NOMO-1 (cell line): ENCODE measurements at regions not wholly inside any gene's neighbourhood (a gene's known extent, or its start where the extent isn't known, plus 50 kb on each side); places are given as distances from the start of the nearest gene placed in this dataset.
"Not testable (repeated sequence)": the region's sequence is repeated elsewhere in the genome, so short reads cannot be mapped to it uniquely, and the experiment has no call there.

Experiments used
- DNase-seq, 2 experiments: peaks; one replicate each; lab custom pipeline; 2025; ENCODE audit not compliant: unreplicated experiment in 2 of 2; lab: John Stamatoyannopoulos, UW

DNA sequence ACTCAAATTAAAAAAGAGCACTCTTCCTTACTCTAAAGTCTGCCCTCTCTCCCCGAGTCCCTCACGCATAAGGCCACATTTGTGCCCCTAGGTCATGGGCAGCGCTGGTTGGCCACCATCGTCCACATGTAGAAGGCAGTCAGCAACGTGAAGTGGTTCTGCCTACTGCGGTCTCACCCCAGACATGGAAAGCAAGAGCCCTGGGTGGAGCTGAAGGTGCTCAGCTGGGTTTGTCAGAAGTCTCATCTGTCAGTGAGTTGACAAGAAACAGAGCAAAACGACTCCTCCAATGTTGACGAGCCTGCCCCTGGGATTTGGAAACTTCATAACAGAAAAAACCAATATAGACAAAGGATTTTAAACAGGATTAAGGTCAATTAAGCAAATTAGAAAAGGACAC, 192.3 kb upstream of the PRSS58 start:
- no peak for DNase-seq

DNA sequence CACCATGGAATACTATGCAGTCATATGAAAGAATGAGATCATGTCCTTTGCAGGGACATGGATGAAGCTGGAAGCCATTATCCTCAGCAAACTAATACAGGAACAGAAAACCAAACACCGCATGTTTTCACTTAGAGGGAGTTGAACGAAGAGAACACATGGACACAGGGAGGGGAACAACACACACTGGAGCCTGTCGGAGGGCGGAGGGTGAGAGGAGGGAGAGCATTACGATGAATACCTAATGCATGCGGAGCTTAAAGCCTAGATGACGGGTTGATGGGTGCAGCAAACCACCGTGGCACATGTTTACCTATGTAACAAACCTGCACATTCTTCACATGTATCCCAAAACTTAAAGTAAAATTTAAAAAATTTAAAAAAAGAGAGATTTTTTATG, 191.0 kb upstream of the PRSS58 start:
- not testable (repeated sequence) for DNase-seq

DNA sequence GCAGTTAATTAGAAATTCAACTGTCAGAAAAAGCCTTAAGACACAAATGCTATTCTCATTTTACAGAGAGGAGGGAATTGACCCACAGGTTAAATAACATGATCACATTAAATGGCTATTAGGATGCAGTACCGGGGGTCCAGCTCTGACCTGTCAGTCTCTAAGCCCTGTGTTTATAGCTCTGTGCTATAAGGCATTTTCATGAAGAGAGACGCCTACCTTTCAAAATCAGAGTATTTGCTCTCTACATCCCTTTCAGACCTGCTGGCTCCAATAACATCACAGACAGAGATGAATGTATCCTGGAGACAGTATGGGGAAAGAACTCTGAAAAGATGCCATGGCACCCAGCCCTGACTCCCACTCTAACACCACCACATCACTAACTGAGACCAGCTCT, 189.9 kb upstream of the PRSS58 start:
- no peak for DNase-seq

- no peak for DNase-seq
Measured at GRCh38 chr7:142445019-142445686, 187.3 kb upstream of the PRSS58 start.

GRCh38 chr7:142443216-142444010, 185.6 kb upstream of the PRSS58 start:
- peak; percentile 58 to 63 for DNase-seq

- no peak for DNase-seq
Measured at GRCh38 chr7:142442396-142442795, 184.5 kb upstream of the PRSS58 start.

DNA sequence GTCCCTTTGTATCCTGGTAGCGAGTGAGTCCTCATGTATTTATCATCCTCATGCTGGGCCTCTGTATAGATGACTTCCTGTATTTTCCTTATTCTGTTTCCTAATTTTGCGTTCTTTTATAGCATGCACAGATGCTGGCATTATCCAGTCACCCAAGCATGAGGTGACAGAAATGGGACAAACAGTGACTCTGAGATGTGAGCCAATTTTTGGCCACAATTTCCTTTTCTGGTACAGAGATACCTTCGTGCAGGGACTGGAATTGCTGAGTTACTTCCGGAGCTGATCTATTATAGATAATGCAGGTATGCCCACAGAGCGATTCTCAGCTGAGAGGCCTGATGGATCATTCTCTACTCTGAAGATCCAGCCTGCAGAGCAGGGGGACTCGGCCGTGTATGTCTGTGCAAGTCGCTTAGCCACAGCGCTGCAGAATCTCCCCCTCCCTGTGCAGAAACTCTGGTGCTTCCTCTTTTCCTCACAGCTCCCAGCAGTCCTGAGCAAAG, 183.1 kb upstream of the PRSS58 start:
- peak in 1 of 2 experiments; percentile 49 for DNase-seq

DNA sequence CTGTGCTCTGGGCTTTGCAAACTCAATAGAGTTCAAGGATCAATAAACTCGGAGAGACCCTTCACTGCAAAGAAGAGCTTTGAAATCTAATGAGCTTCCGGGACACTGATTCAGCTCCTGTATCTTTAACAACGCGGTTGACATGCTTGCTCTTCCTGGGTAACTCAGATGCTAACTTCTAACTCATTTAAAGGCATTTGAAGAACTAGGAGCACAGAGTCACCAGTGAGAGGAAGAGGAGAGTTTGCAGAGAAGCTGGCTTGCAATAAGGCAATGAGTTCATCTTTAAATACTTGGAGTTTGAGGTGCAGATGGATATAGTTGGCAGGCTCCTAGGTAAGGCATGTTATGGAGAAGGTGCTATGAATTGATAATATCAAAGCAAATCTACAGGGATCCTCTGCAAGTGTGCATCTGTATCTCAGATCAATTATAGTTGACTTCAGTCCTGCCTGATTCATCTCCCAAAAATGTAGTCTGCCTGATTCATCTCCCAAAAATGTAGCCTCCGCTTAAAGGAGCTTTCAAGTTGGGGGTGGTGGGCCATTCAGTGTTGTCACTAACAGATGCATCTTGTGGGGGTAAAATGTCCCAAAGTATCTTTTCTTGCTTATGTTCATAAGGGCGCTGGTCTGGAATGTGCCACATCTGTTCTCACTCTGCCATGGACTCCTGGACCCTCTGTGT, 182.5 kb upstream of the PRSS58 start:
- no peak for DNase-seq

DNA sequence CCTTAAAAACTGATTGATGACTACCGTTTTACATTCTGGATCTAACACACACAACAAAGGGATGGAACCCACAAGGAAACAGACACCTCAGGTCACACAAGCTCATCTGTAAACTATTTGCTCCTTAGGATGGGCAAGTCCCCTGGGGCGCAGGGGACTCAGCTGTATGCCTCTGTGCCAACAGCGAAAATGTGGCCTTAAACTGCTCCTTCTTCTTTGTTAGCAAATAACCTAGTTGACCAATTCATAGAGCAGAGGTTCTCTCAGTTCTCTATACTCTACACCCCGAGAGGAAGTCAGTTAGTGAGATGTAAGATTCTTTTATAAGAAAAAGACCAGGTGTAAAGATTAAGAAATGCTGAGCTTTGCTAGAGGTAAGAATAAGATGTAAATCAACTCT, 181.9 kb upstream of the PRSS58 start:
- peak; percentile 7 to 49 for DNase-seq

- DNase-seq, result no peak
Measured at GRCh38 chr7:142438923-142439515, 181.2 kb upstream of the PRSS58 start.

DNA sequence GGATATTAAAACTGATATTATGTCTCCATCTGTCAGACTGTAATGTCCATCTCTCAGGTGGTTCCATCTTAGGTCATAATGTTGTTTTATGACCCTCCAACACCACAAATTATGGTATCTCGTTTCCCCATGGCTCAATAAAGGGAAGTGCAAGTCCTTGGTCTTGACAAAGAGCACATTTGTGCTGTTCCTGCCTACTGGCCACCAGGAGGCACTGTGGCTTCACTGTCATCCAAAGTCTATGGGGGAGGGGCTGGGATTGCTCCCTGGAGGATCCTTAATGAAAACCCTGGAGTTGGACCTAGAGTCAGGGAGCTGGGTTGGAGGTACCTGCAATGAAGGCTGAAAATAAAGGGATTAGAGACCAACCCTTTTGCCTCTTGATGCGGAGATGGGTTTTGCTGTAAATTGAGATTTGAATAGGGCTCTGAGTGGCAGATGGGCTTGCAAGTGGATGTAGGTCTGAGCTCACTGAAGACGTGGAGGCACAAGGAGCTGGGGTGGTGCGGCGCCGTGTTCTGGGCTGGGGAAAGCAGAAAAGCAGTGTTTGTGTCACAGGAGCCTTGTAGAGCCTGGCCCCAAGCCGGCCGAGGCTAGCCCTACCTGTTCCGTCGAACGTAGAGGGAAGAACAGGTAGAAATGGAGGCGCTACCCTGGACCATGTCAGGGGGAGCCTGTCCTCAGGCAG, 180.5 kb upstream of the PRSS58 start:
- DNase-seq, result peak; percentile 72 to 75

DNA sequence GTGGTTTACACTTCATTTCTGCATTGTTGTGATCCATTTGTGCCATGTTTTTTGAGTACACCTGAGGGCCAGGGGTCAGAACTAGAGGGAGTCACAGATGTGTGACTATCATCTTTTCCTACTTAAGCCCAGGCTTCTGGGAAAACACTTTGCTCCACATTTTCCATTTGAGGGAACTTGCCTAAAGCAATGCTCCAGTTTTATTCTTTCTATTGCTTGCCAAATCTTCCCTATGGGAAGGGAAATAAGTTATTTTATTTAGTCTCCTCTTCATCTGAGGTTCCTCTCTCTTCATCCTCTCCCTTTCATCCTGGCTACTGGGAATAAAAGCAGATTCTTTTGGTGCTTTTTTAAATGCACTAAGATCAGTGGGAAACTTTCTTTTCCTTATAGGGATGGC, 179.9 kb upstream of the PRSS58 start:
- DNase-seq, result no peak

DNA sequence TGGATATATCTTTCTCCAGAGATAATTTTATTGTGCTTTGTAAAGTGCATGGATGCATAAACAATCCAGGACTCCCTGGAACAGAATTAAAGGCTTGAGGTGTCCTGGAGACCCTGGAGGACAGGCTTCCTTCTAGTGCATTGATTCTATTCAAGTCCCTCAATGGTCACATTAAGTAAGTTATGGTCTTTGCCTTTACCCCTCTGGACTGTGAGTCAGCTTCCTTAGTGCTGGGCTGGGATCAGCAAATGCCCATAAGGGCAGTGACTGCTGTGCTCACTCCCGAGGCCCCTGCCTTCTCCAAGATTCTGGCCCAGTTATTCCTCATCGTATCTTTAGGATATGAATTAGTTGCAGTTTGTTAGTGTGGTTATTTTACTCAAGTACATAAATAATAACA, 178.7 kb upstream of the PRSS58 start:
- no peak for DNase-seq

DNA sequence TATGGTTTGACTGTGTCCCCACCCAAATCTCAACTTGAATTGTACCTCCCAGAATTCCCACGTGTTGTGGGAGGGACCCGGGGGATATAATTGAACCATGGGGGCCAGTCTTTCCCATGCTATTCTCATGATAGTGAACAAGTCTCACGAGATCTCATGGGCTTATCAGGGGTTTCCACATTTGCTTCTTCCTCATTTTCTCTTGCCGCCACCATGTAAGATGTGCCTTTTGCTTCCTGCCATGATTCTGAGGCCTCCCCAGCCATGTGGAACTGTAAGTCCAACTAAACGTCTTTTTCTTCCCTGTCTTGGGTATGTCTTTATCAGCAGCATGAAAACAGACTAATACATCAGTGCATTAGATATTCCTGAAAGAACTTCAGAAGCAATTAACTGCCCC, 177.7 kb upstream of the PRSS58 start:
- not testable (repeated sequence) for DNase-seq

- DNase-seq, result no peak
Measured at GRCh38 chr7:142434666-142435167, 176.9 kb upstream of the PRSS58 start.

DNA sequence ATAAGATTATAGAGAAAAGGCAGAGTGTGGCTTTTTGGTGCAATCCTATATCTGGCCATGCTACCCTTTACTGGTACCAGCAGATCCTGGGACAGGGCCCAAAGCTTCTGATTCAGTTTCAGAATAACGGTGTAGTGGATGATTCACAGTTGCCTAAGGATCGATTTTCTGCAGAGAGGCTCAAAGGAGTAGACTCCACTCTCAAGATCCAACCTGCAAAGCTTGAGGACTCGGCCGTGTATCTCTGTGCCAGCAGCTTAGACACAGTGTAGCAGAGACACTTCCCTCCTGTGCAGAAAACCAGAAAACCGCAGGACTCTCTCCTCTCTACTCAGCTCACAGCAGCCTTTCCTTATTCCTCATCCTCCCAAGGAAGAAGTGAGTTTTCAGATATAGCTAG, 176.3 kb upstream of the PRSS58 start:
- not testable (repeated sequence) for DNase-seq

DNA sequence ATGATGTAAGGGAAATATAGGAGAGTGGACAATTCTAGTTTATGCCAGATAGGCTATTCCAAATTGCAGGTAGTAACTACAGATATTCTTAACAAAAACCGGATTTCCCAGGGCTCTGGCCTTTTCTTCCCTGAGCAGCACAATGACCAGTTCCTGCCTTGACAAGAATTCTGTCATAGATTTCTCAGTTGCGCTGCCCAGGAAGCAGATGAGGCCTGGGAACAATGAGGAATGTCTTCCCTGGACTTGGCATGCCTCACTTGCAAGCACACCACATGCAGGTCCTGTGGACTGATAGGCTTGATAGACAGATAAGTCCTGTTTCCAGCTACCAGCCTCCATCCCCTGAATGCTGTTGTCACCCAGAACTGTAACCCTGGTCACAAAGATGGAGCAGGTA, 174.5 kb upstream of the PRSS58 start:
- no peak for DNase-seq

DNA sequence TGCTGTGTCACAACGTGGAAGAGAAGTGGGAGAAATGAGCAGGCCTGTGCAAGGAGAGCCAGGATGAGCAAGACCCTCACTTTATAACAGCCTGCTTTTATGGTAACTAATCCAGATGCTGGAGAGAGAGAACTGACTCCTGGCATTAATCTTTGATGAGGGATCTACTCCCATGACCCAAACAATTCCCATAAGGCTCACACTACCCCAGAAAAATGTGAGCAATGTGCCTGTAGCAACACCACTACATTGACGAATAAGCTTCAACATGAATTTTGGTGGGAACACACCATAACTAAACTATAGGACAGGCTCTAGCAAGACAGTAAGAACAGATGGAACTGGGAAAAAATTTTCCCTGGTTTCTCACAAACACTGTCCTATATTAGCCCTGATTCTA, 173.6 kb upstream of the PRSS58 start:
- DNase-seq, result no peak

- no peak for DNase-seq
Measured at GRCh38 chr7:142428094-142428493, 170.2 kb upstream of the PRSS58 start.

GRCh38 chr7:142425281-142425680, 167.4 kb upstream of the PRSS58 start:
- no peak for DNase-seq
